ENCODE measurements at regions not wholly inside any gene's neighbourhood (a gene's known extent, or its start where the extent isn't known, plus 50 kb on each side); places are given as distances from the start of the nearest gene placed in this dataset.
"Not testable (repeated sequence)": the region's sequence is repeated elsewhere in the genome, so short reads cannot be mapped to it uniquely, and the experiment has no call there.

DNA sequence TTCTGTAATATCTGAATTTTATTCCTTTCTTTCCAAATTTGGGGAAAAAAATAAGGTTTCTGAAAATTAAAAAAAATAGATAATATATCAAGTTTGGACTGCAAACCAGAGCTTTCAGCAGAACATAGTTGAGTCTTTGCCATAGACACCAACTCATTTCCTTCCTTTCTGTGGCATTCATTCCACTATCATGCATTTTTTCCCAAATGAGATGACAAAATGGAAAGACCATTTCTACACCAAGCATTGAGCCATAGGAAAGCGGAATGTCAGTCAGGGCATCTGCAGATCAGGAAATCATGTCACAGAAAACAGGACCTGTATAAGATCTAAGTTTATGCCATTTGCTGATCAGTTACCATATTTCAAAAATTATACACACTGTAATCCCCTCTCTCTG, 333.3 kb upstream of the THBS1 start:
- no peak for DNase-seq
- Mint-ChIP-seq H3K4me3 (no peak overlapping the region), H3K36me3 (ENCODE audit: insufficient read depth) (no peaks in the 10 kb centered on the region), H3K4me1 (ENCODE audit: low read depth in 2 of 2) (no peaks in the 10 kb centered on the region), H3K9me3 (no peaks in the 10 kb centered on the region), H3K27me3 (peaks cover 32 to 35% of the 10 kb centered on the region in 2 donors), H3K27ac (no peak overlapping the region)
- ATAC-seq (replicated peaks): no peak

DNA sequence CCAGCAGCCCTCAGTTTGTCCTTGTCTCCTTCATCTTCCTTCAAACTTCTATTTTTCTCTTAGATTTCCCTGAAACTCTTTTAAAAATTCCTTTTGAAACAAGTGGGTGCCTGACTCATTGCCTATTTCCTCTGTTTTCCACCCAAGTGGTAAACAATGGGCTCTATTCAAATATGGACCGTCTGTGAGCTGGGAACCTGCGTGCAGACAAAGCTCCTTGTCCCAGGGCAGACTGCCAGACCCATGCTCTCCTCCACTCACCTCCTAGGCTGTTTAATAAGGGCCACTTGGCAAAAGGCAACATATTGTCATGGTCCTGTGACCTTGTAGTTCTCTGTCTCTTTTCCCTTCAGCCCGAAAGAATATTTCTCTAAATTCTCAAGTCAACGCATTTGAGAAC, 332.7 kb upstream of the THBS1 start:
- H3K9me3 Mint-ChIP-seq: no peaks in the 10 kb centered on the region
- no peaks in the 10 kb centered on the region for H3K4me1 Mint-ChIP-seq (ENCODE audit: low read depth in 2 of 2)
- ATAC-seq (replicated peaks): no peak
- H3K27ac Mint-ChIP-seq: no peak overlapping the region
- H3K36me3 Mint-ChIP-seq (ENCODE audit: insufficient read depth): no peaks in the 10 kb centered on the region
- DNase-seq: no peak
- H3K27me3 Mint-ChIP-seq: peaks cover 32 to 35% of the 10 kb centered on the region in 2 donors
- no peak overlapping the region for H3K4me3 Mint-ChIP-seq

DNA sequence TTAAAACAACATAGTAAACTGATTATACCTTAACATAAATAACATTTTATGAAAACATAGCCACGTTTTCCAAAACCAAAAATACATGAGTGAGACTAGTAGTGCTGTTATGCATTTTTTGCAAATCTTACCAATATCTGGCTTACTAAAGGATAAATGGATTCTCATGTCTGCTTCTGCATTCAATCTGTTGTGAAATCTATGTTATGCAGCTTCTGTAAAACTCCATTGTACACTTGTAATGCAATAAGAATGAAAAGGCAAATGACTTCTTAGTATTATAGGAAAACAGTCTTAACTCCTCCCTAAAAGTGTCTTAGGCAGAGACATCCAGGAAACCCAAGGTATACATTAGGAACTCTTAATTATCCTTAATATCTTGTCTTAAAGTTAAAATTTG, 330.9 kb upstream of the THBS1 start:
- no peaks in the 10 kb centered on the region for H3K4me1 Mint-ChIP-seq (ENCODE audit: low read depth in 2 of 2)
- peaks cover 30 to 44% of the 10 kb centered on the region in 2 donors for H3K27me3 Mint-ChIP-seq
- H3K4me3 Mint-ChIP-seq: no peak overlapping the region
- ATAC-seq (replicated peaks) (no peak), DNase-seq (no peak)
- H3K36me3 Mint-ChIP-seq (ENCODE audit: insufficient read depth): no peaks in the 10 kb centered on the region
- no peaks in the 10 kb centered on the region for H3K9me3 Mint-ChIP-seq
- H3K27ac Mint-ChIP-seq: no peak overlapping the region

DNA sequence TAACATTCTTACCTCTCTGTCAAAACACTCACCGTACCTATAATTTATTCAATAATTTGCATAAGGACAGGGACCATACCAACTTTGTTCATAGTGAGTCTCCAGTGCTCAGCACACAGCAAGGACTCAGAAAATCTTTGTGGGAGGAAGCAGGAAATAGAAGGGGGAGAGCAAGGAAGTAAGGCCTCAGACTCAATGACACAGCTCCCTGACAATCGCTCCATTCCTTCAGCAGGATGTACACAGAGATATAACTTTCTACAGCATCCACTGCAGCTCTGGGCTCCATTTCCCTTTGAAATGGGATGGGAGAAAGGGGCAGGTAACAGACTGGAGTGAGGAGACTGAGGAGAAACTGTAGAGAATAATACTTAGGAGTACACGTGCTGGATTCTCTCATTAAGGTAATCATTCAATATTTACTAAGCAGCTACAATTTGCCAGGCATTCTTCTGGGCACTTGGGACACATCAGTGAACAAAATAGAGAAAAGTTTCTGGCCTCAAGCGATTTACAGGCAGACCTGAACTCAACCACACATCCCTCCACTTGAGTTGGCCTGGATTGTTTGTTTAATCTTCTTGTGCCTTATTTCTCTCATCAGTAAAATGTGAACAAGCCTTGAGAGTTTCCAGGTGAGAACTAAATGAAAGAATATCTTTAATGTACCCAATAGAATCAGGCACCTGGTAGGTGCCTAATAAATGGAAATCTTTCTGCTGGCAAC, 330.3 kb upstream of the THBS1 start:
- Mint-ChIP-seq H3K9me3 (no peaks in the 10 kb centered on the region), H3K27ac (no peak overlapping the region), H3K27me3 (peaks cover 37 to 46% of the 10 kb centered on the region in 2 donors), H3K36me3 (ENCODE audit: insufficient read depth) (no peaks in the 10 kb centered on the region), H3K4me1 (ENCODE audit: low read depth in 2 of 2) (no peaks in the 10 kb centered on the region), H3K4me3 (no peak overlapping the region)
- no peak for ATAC-seq (replicated peaks)
- DNase-seq: no peak

DNA sequence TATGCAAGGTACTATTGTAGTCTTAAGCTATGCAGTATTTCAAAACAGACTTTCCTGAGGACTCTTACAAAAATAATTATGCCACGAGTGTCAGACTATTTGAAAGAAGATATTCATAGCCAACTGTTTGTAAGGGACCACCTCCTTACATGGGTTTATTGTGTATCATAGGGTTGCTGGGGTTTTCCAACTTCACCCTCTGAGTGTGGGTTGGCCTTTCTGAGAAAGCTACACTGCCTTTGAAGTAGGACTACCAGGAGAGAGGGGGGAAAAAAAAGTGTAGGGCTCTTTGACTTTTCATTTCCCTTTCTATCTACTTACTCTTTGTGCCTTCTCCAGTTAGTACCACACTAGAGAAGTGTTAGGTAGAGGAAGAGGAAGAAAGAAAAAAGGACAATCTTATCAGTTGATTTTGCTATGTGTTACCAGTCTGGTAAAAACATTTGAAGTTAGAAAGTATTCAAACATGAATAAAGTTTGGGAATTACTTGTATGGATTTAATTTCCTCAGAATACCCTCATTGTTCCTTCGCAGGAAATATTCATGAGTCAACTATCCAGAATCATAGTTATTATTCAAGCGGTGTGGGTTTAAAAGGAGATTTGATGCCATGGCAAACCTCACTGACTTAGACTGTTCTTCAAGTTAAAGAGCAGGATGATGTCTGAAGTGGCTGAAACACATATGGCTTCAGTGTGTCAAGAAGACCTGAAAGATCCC, 329.3 kb upstream of the THBS1 start:
- H3K36me3 Mint-ChIP-seq (ENCODE audit: insufficient read depth): no peaks in the 10 kb centered on the region
- H3K27me3 Mint-ChIP-seq: peaks cover 32 to 41% of the 10 kb centered on the region in 2 donors
- no peaks in the 10 kb centered on the region for H3K4me1 Mint-ChIP-seq (ENCODE audit: low read depth in 2 of 2)
- H3K27ac Mint-ChIP-seq: no peak overlapping the region
- no peaks in the 10 kb centered on the region for H3K9me3 Mint-ChIP-seq
- H3K4me3 Mint-ChIP-seq: no peak overlapping the region
- DNase-seq (no peak), ATAC-seq (replicated peaks) (no peak)

DNA sequence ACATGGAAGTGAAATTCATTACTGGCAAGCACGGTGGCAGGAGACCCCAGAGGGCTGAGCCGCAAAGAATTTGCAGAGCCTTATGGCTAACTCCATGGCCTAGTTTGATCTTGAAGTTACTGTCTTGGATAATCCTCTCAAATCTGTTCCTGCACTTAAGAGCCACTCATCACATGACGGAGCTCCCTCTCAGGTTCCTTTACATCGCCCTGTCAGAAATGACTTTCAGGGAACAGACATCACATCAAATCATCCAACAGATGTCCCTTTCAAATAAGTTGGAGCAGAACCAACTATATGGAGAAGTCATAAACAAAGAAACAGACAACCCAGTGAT, 328.8 kb upstream of the THBS1 start:
- no peak overlapping the region for H3K27ac Mint-ChIP-seq
- H3K36me3 Mint-ChIP-seq (ENCODE audit: insufficient read depth): no peaks in the 10 kb centered on the region
- ATAC-seq (replicated peaks) (no peak), DNase-seq (no peak)
- no peaks in the 10 kb centered on the region for H3K9me3 Mint-ChIP-seq
- H3K4me1 Mint-ChIP-seq (ENCODE audit: low read depth in 2 of 2): no peaks in the 10 kb centered on the region
- H3K27me3 Mint-ChIP-seq: peaks cover 31 to 46% of the 10 kb centered on the region in 2 donors
- H3K4me3 Mint-ChIP-seq: no peak overlapping the region

DNA sequence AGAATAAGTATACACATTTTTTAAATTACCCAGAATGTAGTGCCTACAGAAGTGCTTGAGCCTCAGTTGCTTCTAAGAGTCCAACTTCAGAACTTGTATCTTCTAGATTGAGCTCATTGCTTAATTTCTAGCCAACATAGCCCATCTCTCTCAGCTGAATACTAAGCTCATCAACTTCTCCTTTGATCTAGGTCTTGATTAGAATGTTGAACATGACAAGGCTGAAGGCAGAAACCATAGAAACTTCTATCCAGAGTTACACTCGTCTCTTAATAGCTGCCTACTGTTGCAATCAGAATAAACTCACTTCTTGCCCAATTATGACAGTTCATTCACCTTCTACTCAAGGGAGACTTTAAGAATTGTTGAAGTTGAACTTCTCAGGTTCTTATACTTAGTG, 327.3 kb upstream of the THBS1 start:
- no peaks in the 10 kb centered on the region for H3K4me1 Mint-ChIP-seq (ENCODE audit: low read depth in 2 of 2)
- H3K27ac Mint-ChIP-seq: no peak overlapping the region
- H3K4me3 Mint-ChIP-seq: no peak overlapping the region
- no peaks in the 10 kb centered on the region for H3K36me3 Mint-ChIP-seq (ENCODE audit: insufficient read depth)
- peaks cover 38 to 44% of the 10 kb centered on the region in 2 donors for H3K27me3 Mint-ChIP-seq
- H3K9me3 Mint-ChIP-seq: no peaks in the 10 kb centered on the region
- ATAC-seq (replicated peaks) (no peak), DNase-seq (no peak)

DNA sequence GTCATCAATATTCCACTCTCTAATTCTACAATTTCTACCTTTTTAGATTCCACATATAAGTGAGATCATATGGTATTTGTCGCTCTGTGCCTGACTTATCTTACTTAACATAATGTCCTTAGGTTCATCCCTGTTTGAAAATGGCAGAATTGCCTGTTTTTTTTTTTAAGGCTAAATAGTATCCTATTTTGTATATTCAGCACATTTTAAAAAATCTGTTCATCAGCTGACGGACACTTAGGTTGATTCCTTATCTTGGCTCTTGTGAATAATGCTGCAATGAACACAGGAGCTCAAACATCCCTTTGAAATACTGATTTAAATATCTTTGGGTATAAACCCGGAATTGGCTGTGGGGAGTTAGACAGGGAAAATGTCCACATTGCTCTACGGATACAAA, 326.7 kb upstream of the THBS1 start:
- Mint-ChIP-seq H3K27ac (no peak overlapping the region), H3K27me3 (peaks cover 37 to 39% of the 10 kb centered on the region in 2 donors), H3K4me1 (ENCODE audit: low read depth in 2 of 2) (no peaks in the 10 kb centered on the region), H3K36me3 (ENCODE audit: insufficient read depth) (no peaks in the 10 kb centered on the region), H3K9me3 (no peaks in the 10 kb centered on the region), H3K4me3 (no peak overlapping the region)
- no peak for DNase-seq
- ATAC-seq (replicated peaks): no peak

DNA sequence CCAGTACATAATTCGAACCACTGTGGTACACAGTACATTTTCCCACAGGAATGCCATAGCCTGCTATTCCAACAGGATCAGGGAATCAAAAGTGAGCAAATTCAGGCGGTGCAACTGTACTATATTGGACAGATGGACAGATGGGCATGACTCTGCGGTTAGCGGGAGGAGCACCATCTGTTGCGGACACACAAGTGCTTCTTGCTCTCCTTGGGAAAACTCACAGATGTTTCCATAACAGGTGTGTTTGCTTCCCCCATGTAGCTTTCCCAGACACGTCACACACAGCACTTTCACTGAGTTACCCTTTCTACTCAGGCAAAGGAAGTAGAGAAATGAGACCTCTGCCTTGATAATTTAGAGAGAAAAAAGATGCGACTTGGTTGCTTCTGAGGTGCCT, 325.1 kb upstream of the THBS1 start:
- Mint-ChIP-seq H3K27ac (no peak overlapping the region), H3K27me3 (peaks cover 39 to 41% of the 10 kb centered on the region in 2 donors), H3K9me3 (no peaks in the 10 kb centered on the region), H3K36me3 (ENCODE audit: insufficient read depth) (no peaks in the 10 kb centered on the region), H3K4me1 (ENCODE audit: low read depth in 2 of 2) (no peaks in the 10 kb centered on the region), H3K4me3 (no peak overlapping the region)
- DNase-seq (no peak), ATAC-seq (replicated peaks) (no peak)

DNA sequence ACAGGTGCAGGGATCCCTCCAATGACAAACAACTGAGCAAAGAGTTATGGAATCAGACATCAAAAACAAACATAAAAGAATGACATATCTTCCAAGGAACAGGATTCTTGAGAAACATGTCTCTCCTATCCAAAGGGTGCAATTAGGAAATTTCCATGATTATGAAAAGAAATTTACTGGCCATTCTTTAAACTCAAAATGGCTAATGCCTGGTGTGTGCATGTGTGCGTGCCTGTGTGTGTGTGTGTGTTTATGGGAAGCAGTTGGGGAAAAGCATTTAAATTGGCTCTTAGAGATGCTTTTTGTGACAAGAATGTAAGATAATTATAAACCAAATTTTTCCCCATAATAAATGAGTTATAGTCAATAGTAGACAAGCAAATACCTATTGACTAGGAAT, 320.5 kb upstream of the THBS1 start:
- H3K9me3 Mint-ChIP-seq: no peaks in the 10 kb centered on the region
- H3K27ac Mint-ChIP-seq: no peak overlapping the region
- no peak overlapping the region for H3K4me3 Mint-ChIP-seq
- DNase-seq (no peak), ATAC-seq (replicated peaks) (no peak)
- H3K4me1 Mint-ChIP-seq (ENCODE audit: low read depth in 2 of 2): peaks cover 1 to 7% of the 10 kb centered on the region in 2 donors
- peaks cover 27 to 44% of the 10 kb centered on the region in 2 donors for H3K27me3 Mint-ChIP-seq
- H3K36me3 Mint-ChIP-seq (ENCODE audit: insufficient read depth): no peaks in the 10 kb centered on the region

DNA sequence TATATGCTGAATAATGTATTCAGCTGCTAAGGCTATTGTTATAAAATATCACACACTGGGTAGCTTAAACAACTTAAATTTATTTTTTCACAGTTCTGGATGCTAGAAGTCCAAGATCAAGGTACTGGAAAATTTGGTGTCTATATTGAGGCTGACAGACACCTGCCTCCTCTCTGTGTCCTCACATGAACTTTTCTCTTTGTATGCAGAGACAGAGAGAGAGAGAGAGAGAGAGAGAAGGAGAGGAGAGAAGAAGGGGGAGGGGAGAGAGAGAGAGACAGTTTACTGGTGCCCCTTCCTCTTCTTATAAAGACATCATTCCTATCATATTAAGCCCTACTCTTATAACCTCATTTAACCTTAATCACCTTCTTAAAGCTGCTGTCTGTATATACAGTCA, 320.1 kb upstream of the THBS1 start:
- no peak overlapping the region for H3K4me3 Mint-ChIP-seq
- DNase-seq (no peak), ATAC-seq (replicated peaks) (no peak)
- H3K4me1 Mint-ChIP-seq (ENCODE audit: low read depth in 2 of 2): peaks cover 1 to 7% of the 10 kb centered on the region in 2 donors
- peaks cover 24 to 40% of the 10 kb centered on the region in 2 donors for H3K27me3 Mint-ChIP-seq
- H3K9me3 Mint-ChIP-seq: no peaks in the 10 kb centered on the region
- H3K36me3 Mint-ChIP-seq (ENCODE audit: insufficient read depth): no peaks in the 10 kb centered on the region
- H3K27ac Mint-ChIP-seq: no peak overlapping the region

DNA sequence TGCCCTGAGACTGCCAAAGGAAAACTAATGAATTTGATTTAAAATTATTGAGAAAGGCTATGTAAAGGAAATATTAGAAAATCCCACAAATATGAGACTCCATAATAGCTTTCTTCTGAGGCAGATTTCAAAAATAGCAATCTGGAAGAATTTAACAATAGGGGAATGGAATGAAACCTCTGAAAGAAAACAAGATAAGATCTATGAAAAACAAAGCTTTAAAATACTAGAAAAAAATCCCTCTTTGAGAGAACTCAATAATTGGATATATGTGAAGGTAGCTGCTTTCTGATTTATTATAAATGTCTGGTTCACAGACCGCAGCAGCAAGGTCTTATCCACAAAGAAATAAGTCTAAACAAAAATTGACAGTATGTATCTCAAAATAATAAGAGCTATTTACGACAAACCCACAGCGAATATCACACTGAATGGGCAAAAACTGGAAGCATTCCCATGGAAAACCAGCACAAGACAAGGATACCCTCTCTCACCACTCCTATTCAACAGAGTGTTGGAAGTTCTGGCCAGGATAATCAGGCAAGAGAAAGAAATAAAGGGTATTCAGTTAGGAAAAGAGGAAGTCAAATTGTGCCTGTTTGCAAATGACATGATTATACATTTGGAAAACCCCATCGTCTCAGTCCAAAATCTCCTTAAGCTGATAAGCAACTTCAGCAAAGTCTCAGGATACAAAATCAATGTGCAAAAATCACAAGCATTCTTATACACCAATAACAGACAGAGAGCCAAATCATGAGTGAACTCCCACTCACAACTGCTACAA, 319.3 kb upstream of the THBS1 start:
- H3K27ac Mint-ChIP-seq; H3K9me3 Mint-ChIP-seq; DNase-seq; ATAC-seq (replicated peaks); H3K4me3 Mint-ChIP-seq; H3K36me3 Mint-ChIP-seq (ENCODE audit: insufficient read depth); H3K4me1 Mint-ChIP-seq (ENCODE audit: low read depth in 2 of 2): not testable (repeated sequence)
- peaks cover 23 to 38% of the 10 kb centered on the region in 2 donors for H3K27me3 Mint-ChIP-seq

DNA sequence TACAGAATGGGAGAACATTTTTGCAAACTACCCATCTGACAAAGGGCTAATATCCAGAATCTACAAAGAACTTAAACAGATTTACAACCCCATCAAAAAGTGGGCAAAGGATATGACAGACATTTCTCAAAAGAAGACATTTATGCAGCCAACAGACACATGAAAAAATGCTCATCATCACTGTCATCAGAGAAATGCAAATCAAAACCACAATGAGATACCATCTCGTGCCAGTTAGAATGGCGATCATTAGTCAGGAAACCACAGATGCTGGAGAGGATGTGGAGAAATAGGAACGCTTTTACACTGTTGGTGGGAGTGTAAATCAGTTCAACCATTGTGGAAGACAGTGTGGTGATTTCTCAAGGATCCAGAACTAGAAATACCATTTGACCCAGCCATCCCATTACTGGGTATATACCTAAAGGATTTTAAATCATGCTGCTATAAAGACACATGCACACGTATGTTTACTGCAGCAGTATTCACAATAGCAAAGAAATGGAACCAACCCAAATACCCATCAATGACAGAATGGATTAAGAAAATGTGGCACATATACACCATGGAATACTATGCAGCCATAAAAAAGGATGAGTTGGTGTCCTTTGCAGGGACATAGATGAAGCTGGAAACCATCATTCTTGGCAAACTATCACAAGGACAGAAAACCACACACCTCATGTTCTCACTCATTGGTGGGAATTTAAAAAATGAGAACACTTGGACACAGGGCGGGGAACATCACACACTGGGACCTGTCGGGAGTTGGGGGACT, 317.7 kb upstream of the THBS1 start:
- not testable (repeated sequence) for DNase-seq

More for the DNA sequence above, 317.7 kb upstream of the THBS1 start:
- H3K36me3 Mint-ChIP-seq (ENCODE audit: insufficient read depth); H3K4me1 Mint-ChIP-seq (ENCODE audit: low read depth in 2 of 2); ATAC-seq (replicated peaks); H3K4me3 Mint-ChIP-seq; H3K9me3 Mint-ChIP-seq; H3K27ac Mint-ChIP-seq: not testable (repeated sequence)
- peaks cover 10 to 27% of the 10 kb centered on the region in 2 donors for H3K27me3 Mint-ChIP-seq
